Stimulated activated CD8-positive, alpha-beta memory T cell treated with anti-CD3 and anti-CD28 coated beads, Interleukin-4, amount 100 ng/mL, for 4 hours (primary cell): ENCODE measurements at regions not wholly inside any gene's neighbourhood (a gene's known extent, or its start where the extent isn't known, plus 50 kb on each side); places are given as distances from the start of the nearest gene placed in this dataset.
A peak's percentile ranks its signal among the peaks of the same experiment; 100 is the strongest.
"Not testable (repeated sequence)": the region's sequence is repeated elsewhere in the genome, so short reads cannot be mapped to it uniquely, and the experiment has no call there.

Experiments used
- DNase-seq, 2 donors: peaks; one replicate each; pipeline ENCODE4 v3.0.0-alpha.2; 2020; ENCODE audit warnings: low read depth in 2 of 2, low spot score in 1 of 2

DNA sequence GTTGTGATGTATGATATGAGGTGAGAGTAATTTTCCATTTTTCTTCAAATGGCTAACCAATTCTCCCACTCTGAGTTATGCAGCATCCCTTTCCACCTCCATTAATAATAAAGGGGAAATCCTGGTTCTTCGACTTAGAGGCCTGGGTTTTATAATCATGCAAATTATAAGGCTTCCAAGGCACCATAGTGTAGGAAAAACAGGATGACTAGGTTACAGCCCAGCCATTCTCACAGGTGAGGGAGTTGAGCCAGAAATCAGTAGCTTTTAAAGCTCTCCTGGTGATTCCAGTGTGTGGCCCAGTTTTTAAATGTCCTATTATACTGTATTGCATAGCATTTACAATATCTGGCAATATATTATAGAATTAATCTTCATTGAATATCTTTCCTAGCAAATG is 203.1 kb downstream of the ARHGEF9 start:
- no peak for DNase-seq

DNA sequence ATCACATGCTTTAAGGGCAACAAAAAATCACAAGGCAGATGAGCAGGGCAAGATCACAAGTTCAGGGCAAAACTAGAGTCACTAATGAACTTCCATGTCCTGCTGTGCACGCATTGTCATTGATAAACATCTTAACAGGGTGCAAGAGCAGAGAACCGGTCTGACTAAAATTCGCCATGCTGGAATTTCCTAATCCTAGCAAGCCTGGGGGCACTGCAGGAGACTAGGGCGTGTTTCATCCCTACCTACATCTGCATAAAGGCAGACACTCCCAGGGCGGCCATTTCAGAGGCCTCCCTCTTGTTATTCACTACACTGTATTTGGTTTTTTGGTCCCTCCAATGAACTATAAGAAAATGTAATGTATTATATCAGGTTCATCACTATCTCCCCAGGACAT is 203.6 kb downstream of the ARHGEF9 start:
- DNase-seq, result no peak

DNA sequence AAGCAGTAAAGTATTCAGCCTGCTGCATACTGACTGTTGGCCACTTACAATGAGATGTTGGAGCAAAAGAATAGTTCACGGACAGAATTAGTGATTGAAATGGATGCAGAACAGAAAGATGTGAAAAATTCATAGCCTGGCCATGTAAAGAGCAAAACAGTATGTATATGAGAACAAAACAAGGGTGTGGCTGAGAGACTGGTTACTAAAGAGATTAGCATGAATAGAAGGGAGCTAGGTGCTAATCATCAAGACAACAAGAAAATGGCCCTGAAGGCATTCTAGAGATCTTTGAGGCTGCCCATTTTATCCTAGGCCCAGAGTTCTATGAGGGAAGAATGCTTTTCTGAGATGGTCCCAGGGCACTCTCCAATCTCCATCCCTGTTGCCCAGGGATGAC is 208.5 kb downstream of the ARHGEF9 start:
- DNase-seq, result no peak

DNA sequence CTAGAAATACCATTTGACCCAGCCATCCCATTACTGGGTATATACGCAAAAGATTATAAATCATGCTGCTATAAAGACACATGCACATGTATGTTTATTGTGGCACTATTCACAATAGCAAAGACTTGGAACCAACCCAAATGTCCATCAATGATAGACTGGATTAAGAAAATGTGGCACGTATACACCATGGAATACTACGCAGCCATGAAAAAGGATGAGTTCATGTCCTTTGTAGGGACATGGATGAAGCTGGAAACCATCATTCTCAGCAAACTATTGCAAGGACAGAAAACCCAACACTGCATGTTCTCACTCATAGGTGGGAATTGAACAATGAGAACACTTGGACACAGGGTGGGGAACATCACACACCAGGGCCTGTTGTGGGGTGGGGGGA is 209.3 kb downstream of the ARHGEF9 start:
- DNase-seq, result not testable (repeated sequence)

DNA sequence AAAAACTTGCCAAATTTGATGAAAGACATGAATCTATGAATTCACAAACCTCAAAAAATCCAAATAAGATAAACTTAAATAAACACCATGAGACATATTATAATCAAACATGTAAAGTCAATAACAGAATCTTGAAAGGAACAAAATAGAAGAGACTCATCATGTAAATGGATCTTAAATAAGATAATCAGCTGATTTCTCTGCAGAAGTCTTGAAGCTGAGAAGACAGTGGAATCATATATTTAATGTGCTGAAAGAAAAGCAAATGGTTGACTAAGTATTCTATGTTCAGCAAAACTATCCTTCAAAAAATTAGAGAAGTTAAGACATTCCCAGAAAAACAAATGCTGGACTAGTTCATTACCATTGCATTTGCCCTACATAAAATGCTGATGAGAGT is 215.7 kb upstream of the SPIN4 start:
- no peak for DNase-seq

DNA sequence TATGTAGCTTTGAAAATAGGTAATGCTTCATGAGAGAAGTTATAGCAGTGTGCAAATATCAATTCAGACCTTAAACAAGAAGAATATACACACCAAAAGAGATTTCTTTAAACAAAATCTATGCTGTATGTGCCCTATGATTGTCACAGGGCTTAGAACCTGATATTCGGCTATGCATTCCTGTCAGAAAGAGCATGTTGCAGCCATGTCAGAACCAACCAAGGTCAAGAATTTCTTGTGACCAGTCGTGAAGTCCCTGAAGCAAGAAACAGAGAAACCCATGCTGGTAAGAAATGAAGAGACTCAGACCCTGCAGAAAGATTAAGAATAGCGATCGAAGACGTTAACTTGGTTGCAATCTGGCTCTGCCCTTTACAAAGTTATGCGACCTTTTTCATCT is 210.3 kb upstream of the SPIN4 start:
- no peak for DNase-seq

DNA sequence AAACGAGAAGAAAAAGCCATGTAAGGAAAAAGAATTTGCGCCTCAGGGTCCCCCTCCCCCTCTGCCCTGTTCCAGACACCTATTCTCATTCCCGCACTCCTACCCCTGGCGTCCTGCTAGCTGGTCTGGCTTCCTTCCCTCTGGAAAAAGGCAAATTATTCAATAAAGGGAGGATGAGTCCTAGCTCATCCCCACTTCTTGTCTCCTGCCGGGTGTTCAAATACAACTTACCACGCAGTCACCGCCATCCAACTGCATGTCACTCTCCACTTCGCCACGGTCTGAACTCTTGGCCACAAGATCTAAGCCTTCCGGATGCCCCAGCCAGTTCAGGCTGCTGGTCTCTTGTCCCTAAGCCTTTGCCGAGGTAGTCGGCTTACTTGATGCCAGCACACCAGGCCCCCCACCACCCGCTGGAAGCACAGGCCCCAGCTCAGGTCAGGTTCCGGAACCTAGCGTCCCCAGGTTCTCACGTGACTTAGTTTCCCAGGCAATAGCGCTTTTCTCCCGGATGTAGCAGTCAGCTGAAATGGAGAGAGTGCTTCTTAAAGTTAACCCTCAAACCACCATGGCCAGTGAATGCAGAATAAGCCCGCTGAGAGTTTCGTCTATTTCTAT is 209.6 kb upstream of the SPIN4 start:
- DNase-seq, result peak in 1 of 2 donors; percentile 13

DNA sequence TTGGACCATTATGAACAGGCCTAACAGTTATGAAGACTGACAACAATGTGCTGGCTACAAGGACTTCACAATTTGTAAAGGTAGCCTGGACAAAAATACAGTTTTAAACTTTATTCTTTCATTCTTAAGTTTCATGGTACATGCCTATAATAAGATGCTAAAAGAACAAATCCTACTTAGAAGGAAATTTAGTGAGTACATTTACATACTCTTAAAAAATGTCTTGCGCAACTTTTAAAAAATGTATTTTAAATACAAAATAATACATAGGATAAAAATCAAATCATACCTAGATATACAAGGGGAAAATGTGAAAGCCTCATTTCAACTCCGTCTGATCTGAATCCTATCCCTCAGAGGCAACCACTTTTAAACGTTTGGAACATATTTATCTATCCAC is 200.7 kb upstream of the SPIN4 start:
- DNase-seq, result no peak

DNA sequence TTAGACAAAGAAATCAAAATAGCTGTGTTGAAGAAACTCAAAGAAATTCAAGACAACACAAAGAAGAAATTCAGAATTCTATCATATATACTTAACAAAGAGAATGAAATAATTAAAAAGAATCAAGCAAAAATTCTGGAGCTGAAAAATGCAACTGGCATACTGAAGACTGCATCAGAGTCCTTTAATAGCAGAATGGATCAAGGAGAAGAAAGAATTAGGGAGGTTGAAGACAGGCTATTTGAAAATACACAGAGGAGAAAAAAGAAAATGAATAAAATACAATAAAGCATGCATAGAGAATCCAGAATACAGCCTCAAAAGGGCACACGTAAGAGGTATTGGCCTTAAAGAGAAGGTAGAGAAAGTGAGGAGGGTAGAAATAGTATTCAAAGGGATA is 179.5 kb upstream of the SPIN4 start:
- no peak for DNase-seq

DNA sequence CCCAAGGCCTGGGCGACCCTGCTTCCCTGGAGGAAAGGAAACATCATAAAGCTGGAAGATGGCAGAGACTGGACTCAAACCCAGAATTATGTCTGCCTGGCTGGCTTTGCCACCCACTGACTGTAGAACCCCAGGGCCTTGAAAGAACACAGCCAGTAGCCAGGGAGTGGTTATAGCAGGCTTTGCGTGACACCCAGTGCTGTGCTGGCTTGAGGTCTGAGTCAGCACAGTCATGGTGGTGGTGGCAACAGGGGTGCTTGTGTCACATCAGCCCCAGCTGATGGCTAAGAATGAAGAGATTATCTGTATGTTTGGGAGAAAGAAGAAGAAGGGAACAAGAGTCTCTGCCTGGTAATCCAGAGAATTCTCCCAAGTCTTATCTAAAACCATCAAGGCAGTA is 178.8 kb upstream of the SPIN4 start:
- DNase-seq, result no peak

DNA sequence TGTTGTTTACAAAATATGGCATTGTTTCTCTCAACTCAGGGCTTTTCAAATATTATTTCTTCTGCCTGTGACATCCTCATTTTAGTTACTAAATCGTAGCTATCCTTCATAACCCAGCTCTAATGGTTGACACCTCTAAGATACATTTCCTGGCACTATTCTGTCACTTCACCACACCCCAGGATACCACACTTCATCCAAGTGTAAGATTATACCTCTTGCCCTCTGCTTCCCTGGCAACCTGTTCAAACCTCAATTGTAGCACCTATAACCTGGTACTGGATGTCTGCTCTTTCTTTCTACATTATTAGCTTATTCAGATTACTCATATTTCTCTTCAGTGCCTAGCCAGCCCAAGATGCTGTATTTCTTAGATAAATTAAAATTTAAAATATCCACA is 175.7 kb upstream of the SPIN4 start:
- DNase-seq, result no peak

DNA sequence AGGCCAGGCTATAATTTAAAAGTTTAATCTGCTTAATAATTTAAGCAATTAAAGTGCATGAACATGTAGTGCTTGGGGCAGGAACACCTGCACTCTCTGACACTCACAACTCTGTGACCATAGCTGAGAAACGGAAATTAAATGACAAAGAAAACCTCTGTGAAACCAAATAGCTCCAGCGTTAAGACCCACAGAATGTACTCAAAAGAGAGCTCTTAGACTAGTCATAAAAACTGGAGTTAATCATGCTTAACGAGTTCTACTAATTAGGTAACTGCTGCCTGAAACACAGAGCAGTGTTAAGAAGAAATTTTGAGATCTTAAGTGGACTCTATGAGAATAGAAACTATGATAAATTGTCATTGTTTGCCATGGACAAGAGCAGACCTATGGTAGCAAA is 174.4 kb upstream of the SPIN4 start:
- no peak for DNase-seq

DNA sequence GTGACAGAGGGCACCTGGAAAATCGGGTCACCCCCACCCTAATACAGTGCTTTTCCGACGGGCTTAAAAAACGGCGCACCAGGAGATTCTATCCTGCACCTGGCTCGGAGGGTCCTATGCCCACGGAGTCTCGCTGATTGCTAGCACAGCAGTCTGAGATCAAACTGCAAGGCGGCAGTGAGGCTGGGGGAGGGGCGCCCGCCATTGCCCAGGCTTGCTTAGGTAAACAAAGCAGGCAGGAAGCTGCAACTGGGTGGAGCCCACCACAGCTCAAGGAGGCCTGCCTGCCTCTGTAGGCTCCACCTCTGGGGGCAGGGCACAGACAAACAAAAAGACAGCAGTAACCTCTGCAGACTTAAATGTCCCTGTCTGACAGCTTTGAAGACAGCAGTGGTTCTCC is 168.2 kb upstream of the SPIN4 start:
- not testable (repeated sequence) for DNase-seq

DNA sequence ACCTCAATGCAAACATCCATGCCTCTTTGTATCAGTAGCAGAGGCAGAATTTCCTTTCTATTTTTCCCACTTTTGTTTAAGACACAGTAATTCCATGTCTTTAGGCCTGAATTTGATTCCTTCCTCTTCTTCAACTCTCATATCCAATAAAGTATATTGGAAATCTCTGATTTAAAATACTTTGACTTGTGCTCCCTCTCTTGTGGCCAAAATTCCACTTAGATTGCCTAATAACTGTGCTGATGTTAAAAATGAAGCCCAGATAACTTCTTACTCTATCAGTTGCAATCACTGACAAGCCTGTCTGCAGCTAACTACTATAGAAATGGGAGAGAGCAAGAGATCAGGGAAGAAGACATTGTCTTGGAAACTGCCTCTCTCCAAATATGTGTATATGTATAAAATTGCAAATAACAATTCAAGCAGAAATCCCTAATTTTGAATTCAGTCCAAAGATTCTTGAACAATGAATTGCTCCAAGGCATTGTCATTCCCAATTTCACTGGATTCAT is 163.5 kb upstream of the SPIN4 start:
- no peak for DNase-seq

DNA sequence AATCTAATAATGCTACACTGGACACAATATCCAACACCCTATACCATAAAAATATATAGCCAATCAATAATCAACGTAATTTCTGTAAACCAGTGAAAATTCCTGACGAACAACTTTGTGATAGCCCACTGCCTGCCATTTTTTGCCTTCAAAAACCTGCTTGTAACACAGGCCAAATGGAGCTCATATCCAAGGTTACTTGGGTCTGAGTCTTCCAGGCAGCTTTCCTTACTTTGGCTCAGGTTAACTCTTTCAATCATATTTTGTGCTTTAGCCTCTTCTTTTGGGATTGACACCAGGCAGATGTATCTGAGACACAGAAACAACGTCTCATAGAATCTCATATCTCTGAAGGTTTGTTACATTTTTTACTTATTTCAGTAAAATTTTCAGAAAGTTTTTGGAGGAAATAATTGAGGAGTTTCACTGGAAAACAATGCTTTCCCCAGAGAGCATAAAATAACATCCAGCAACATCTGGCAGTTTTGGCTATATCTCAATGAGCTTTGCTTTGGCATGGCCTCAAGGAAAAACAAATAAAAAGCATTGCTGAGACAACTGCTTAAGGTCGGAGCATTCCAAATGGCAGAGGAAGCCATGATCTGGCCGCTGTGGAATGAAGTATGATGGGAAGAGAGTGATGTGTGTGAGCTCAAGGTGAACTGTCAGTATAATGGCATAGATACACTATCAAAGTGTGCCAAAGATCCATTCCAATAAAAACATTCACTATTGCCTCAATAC is 162.9 kb upstream of the SPIN4 start:
- no peak for DNase-seq

DNA sequence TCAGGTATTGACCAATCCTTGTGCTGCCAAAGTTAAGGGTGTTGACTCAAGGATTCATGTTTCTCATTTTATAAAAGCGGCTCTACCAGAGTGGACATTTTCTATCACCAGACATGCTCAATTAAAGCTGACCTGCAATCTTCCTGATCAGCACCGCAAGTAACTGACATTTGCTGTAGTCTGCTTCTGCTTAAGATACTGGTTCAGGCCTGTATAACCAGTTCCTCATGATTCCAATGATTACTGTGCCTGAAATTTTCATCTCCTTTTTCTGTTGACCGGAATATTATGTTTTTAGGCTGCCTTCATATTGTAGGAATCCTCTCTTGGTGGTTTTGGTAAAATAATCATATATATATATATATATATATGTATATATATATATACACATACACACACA is 160.2 kb upstream of the SPIN4 start:
- DNase-seq, result no peak

DNA sequence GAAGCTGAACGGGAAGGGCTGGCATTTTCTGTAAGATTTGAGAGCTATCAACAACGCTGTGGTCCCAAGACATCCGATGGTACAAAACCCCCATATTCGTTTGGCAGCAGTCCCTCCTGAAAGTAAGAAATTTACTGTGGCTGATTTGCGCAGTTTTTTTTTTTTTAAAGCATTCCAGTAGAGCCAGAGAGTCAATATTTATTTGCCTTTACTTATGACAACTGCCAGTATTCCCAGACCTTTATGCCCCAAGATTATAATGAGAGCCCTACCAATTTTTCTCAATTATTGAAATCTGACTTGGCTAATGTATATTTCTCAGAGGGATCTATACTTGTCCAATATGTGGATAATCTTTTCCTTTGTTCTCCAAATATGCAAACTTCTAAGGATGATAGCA is 157.5 kb upstream of the SPIN4 start:
- no peak for DNase-seq

DNA sequence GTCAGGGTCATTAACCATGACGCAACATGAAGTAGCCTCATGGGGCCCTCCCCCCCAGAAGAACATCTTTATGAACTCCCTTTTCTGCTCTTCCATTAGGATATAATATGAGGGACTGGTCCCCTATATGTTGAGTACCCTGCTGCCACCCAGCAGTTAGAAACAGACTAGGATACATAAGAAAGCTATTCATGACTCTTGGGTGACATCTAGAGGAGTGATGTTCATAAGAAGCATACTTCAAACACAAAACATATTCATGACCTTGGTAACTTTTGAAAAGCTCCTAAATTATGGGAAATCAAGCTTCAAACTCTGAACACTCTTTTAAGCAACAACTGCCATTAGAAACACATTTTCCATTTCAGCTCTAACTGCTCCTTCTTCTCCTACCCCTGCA is 155.2 kb upstream of the SPIN4 start:
- DNase-seq, result no peak

DNA sequence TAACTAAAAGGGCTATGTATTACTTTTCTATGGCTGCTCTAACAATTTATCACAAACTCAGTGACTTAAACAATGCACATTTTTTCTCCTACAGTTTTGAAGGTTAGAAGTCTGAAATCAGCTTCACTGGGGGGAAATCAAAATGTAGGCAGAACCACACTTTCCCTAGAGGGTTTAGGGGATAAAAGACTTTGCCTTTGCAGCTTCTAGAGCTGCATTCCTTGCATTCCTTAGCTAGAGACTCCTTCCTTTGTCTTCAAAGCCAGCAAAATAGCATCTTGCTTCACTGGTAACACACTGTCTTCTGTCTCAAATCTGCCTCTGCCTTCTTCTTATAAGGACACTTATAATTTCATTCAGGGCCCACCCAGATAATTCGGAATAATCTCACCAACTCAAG is 152.4 kb upstream of the SPIN4 start:
- no peak for DNase-seq

DNA sequence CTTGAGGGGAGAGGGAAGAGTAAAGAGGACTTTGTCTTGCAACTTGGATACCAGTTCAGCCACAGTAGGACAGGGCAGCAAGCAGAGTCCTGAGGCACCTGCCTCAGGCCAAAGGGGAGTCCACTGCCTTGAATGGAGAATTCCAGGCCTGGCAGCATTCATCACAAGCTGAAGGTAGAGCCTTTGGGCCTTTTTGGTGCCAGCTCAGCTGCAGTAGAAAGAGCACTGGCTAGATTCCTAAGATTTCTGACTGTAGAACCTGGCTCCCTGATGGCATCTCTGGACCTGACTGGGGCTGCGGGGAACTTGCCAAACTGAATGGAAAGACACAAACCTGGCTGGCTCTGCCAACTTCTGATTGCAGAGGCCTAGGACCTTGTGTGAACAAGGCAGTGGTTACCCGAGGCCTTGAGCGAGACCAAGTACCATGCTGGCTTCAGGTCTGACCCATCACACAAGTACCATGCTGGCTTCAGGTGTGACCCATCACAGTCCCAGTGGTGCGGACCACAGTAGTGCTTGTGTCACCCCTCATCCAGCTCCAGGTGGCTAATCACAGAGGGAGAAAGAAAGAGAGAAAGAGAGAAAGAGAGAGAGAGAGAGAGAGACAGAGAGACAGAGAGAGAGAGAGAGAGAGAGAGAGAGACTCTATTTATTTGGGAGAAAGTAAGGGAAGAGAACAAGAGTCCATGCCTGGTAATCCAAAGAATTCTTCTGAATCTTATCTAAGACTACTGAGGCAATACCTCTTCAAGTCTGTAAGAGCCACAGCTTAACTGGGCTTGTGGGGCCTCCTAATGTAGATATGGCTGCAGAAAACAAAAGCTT is 137.6 kb upstream of the SPIN4 start:
- DNase-seq, result no peak

DNA sequence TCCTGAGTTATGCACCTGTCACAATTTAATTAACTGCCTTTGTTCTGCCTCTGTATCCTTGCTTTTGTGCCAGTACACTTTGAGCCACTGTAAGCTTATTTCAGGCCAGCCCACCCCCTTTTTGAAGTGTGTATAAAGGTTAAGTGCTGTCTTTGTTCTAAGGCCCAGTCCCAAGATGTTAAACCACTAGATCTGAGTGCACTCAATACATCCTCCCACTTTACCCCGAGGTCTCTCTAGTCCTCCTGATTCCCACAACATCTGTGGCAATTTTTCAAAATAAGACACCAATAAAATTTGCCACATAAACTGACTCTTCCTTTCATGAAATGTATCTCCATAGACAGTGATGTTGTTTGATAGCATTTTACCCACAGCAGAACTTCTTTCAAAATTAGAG is 124.1 kb upstream of the SPIN4 start:
- DNase-seq, result no peak

DNA sequence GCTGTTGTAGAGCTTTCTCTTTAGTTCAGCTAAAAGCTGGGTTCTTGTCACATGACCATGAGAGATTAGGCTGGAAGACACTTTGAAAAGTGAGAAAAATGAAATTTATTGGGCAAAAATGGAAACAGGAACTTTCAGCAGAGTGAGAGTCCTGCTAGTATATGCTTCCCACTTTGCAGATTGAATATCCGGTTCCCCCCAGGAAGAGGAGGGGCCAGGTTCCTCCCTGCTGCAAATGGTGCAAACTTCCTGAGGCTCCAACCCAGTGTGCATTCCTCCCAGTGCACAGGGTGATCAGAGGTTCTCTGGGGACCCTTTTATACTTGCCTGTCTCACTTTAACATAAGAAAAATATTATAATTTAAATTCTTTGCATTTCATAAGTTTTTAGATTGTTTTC is 119.9 kb upstream of the SPIN4 start:
- no peak for DNase-seq
